K562 (cell line): ENCODE measurements at regions not wholly inside any gene's neighbourhood (a gene's known extent, or its start where the extent isn't known, plus 50 kb on each side); places are given as distances from the start of the nearest gene placed in this dataset.

ENCODE experiments used
- ATF4 ChIP-seq: fragments of 450-650 bp; formaldehyde crosslinking; IDR thresholded peaks from 2 replicates; pipeline ENCODE4 v1.4.0; 2022; ENCODE audit warnings: mild to moderate bottlenecking, moderate library complexity
- BCLAF1 ChIP-seq, 2 experiments: fragments of 450-650 bp in 1 of 2; IDR thresholded peaks; 2 replicates each; pipeline ENCODE4 v1.6.1; 2011 to 2017; ENCODE audit warnings: low read depth in 2 of 2, antibody characterized with exemption in 1 of 2, borderline replicate concordance in 1 of 2, low read length in 1 of 2, mild to moderate bottlenecking in 1 of 2, mixed read lengths in 1 of 2; ENCODE audit not compliant: control insufficient read depth in 1 of 2
- CREM ChIP-seq: IDR thresholded peaks from 2 replicates; pipeline ENCODE4 v1.6.1; 2014; ENCODE audit warnings: antibody characterized with exemption, low read depth
- ELF1 ChIP-seq: fragments of 200-800 bp; sonication (Bioruptor generic); IDR thresholded peaks from 2 replicates; pipeline ENCODE4 v1.6.1; 2016; ENCODE audit warnings: missing genetic modification characterization, missing compliant biosample characterization
- ETS1 ChIP-seq: conservative IDR thresholded peaks from 2 replicates; pipeline ENCODE4 v1.6.1; 2011; ENCODE audit warnings: low read depth, mild to moderate bottlenecking, low read length; ENCODE audit not compliant: control insufficient read depth
- GABPA ChIP-seq: fragments of 200-800 bp; sonication (Bioruptor generic); conservative IDR thresholded peaks from 2 replicates; pipeline ENCODE4 v1.6.1; 2016; ENCODE audit warnings: low read depth, missing genetic modification characterization, missing compliant biosample characterization
- GTF2F1 ChIP-seq: IDR thresholded peaks from 2 replicates; pipeline ENCODE4 v1.6.1; 2011; ENCODE audit warnings: low read depth, low read length, improper control_type of control experiment
- PRPF4 ChIP-seq: fragments of 200-400 bp; formaldehyde crosslinking; IDR thresholded peaks from one replicate; pipeline ENCODE4 v1.6.1; 2017; ENCODE audit warnings: low read length, low read depth, mild to moderate bottlenecking; ENCODE audit not compliant: insufficient read depth, poor library complexity, severe bottlenecking
- SMARCC2 ChIP-seq: fragments of 450-650 bp; IDR thresholded peaks from 2 replicates; pipeline ENCODE4 v1.6.1; 2017; ENCODE audit warnings: antibody characterized with exemption, moderate library complexity, mild to moderate bottlenecking, low read depth

DNA sequence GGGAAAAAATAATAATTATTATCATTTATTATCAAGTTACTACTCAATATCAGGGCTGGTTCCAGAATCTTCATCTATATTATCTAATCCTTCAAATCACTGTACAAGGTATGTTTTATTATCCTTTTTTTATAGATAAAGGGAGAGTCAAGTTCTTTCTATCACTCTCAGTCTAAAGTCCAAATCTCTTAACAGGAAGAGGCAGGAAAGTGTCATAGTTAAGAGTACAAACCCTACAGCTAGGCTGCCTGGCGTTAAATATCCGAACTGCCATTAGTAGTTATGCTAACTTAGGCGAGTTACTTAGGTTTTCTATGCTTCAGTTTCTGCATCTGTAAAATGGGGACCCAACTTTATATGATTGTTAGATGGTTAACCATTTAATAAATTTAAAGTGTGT, 99.4 kb upstream of the CCDC91 start:
- no peak for TF ChIP-seq CREM
- TF ChIP-seq SMARCC2: no peak
- no peak for TF ChIP-seq GABPA
- TF ChIP-seq ATF4 (CRISPR knock-in tag): no peak
- TF ChIP-seq PRPF4: no peak
- no peak for TF ChIP-seq BCLAF1 (IDR thresholded peaks at IDR 0.05; ENCODE audit: borderline replicate concordance in 1 of 2, control insufficient read depth in 1 of 2, low read depth in 2 of 2, low read length in 1 of 2)
- no peak for TF ChIP-seq GTF2F1
- no peak for TF ChIP-seq ELF1 (tag)
- no peak for TF ChIP-seq ETS1
